UCSD-AML1 (cell line): ENCODE measurements at regions not wholly inside any gene's neighbourhood (a gene's known extent, or its start where the extent isn't known, plus 50 kb on each side); places are given as distances from the start of the nearest gene placed in this dataset.
"Not testable (repeated sequence)": the region's sequence is repeated elsewhere in the genome, so short reads cannot be mapped to it uniquely, and the experiment has no call there.

Source experiments
- DNase-seq: peaks from one replicate; lab custom pipeline; 2025; ENCODE audit not compliant: unreplicated experiment; lab: John Stamatoyannopoulos, UW

GRCh38 chr12:28059668-28060067, 87.1 kb upstream of the PTHLH start:
- no peak for DNase-seq

- DNase-seq, result no peak
These were observed 88.3 kb upstream of the PTHLH start for GRCh38 chr12:28060871-28061270.

GRCh38 chr12:28063355-28063880, 90.9 kb upstream of the PTHLH start:
- no peak for DNase-seq

- DNase-seq, result no peak
These were observed 92.8 kb upstream of the PTHLH start for GRCh38 chr12:28065374-28065773.

DNA sequence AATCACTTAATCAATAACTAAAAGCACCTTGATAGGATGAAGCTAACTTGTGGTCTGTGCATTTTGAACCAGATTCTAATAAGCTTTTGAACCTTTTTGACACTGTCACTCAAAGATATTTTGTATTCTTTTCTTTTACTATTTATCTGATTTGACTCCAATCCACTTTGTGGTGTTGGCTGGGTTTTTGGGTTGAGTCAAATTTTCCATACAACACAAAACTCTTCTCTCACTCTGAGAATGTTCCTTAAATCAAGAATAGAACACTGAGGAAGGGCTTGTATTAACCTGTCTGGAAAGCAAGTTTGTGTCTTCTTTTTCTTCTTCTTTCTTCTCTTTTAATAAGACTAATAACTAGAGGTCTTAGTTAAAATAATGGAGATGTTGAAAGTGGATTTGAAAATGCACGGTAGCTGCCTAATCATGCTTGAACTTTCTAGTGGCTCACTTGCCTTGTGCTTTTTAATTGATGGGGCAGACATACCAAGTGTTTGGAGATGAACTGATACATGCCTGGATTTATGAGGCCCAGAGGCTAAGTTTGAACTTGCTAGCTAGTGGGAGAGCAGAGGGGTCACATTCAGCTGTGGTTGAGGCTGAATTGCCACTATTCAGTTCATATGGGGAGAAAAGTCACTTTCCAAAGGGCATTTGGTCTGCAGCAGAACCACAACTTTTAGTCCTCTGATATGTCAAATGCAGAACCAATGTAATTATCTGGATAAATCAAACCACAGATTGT, 93.5 kb upstream of the PTHLH start:
- no peak for DNase-seq

DNA sequence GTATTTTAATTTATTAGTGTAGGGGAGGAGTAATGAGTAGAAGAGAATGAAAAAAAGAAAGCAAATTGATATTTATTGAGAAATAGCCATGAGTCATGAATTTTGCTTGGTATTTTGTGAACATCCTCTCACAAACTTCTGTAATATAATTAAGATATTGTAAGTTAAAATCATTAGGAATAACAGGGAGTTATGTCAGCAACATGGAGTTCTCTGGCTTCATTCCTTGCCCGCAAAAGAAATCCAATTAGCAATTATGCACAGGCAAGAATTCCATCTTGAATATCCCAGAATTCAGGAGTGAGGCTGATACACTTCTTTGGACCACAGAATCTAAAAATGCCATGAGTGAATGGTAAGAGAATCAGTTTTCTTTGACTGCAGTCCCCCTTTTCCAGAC, 94.3 kb upstream of the PTHLH start:
- DNase-seq, result no peak

DNA sequence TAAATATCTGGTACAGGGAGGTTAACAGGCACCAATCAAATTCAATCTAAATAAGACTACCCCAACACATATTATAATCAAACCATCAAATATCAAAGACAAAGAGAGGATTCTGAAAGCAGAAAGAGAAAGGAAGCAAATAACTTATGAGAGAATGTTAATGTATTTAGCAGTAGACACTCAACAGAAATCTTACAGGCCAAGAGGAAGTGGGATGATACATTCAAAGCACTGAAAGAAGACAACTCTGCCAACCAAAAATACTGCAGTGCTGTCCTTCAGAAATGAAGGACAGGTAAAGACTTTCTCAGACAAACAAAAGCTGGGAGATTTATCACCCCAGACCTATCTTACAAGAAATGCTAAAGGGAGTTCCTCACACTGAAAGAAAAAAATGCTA, 95.9 kb upstream of the PTHLH start:
- DNase-seq, result no peak

- no peak for DNase-seq
These were observed 107.0 kb upstream of the PTHLH start for GRCh38 chr12:28079539-28079938.

DNA sequence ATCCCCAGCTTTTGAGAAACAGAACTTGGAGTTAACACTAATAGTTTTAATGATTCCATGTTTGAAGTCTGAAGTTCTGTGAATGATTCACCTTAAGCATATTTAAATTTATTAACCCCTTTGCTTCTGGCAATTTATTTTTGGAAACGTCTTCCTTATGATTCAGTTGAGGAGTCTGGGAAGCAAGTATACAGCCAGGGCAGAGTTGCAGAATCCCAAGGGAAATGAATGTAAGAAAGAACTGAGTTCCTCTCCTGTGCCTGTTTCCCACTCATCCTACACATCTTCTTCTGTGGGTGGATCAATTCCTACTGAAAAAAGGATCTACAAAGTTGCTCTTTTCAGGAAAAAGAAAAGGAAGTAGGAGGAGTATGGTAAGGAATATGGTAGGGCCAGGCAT, 108.2 kb upstream of the CCDC91 start:
- no peak for DNase-seq

DNA sequence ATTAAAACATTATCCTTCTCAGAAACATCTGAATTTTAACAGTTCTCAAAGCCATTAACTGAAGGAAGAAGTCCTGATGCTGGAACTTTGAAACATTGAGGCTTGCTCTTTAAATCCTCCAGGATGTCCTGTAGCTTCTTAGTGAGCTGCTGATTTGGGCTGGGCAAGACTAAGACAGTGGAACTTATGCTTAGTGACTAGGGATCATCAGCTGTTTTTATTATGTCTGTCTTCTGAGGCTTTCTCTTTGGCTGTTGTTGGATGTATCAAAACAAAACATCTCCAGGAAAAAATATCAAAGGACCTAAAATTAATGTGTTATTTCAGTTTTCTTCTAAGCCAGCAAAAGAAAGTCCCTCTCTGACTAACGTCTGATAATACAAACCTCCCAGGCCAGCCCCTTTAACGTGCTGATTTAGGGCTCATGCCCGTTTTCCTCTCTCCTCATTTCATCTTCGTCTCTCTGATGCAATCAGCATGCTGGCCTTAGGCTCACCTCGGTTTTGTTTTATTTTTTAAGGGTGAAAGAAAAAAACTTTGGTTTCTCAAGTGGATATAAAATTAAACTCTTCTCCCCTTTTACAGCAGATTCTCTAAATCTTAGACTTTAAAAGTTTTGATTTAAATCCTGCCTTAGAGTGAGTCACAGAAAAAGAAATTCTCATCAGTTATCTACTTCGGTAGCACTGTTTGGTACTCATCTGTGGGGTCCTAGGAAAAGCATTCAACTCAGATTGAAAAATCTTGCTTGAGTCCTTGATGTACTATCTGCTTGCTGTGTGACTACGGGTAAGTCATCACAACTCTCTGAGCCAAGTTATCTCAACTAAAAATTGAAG, 106.2 kb upstream of the CCDC91 start:
- no peak for DNase-seq

GRCh38 chr12:28086521-28087155, 103.6 kb upstream of the CCDC91 start:
- no peak for DNase-seq

DNA sequence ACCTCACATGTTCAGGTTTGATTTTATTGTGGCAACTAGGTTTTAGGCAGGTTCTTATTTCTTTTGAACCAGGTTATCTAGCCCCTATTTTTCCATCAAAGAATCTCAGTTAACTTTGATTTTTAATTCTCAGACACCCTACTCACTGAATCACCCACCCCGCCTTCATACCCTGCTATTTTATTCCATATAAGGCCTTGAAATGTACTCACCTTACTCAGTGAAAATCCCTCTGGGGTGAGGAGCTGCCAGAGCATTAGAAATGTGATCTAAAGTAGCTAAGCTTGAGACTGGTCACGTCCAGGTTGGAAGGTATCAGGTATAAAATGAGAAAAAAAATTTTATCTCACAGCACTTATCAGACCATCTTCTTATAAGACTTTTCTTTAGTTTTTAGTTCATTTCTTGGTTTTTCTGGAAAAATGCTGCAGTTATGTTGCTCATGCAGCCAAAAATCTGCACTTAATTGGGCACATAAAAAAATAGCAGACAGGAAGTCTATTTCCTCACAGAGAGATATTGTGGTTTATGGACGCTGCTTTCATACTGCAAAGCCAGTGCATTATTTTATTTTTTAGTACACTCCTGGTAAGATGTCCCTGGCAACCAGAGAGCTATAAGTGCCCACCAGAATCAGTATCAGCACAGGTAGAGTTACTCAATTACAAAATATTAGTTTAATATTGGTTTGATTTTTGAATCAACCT, 101.5 kb upstream of the CCDC91 start:
- no peak for DNase-seq

GRCh38 chr12:28089338-28089737, 100.9 kb upstream of the CCDC91 start:
- no peak for DNase-seq

DNA sequence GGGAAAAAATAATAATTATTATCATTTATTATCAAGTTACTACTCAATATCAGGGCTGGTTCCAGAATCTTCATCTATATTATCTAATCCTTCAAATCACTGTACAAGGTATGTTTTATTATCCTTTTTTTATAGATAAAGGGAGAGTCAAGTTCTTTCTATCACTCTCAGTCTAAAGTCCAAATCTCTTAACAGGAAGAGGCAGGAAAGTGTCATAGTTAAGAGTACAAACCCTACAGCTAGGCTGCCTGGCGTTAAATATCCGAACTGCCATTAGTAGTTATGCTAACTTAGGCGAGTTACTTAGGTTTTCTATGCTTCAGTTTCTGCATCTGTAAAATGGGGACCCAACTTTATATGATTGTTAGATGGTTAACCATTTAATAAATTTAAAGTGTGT, 99.4 kb upstream of the CCDC91 start:
- no peak for DNase-seq

GRCh38 chr12:28092396-28092795, 97.9 kb upstream of the CCDC91 start:
- DNase-seq, result no peak

DNA sequence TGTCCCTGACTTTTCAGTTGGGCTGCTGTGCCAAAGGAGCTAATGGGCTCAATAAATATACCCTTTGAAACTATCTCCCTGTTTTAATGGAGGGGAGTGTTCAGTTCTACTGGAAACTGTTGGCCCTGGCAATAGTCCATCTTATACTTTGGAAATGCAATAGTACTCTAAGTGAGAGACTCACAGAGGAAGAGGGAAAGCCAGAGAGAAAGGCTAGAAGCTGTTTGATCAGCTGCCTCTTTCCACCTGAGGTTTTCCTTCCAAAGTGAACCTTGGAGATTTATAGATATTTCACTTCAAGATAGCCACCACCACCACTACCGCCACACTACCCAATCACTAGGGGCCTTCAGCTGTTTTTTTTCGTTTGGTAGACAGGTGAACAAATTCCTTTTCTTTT, 93.6 kb upstream of the CCDC91 start:
- DNase-seq, result no peak

- DNase-seq, result no peak
These were observed 93.0 kb upstream of the CCDC91 start for GRCh38 chr12:28097221-28097620.

- DNase-seq, result not testable (repeated sequence)
These were observed 91.0 kb upstream of the CCDC91 start for GRCh38 chr12:28099245-28099644.

- DNase-seq, result no peak
These were observed 90.4 kb upstream of the CCDC91 start for GRCh38 chr12:28099871-28100270.

DNA sequence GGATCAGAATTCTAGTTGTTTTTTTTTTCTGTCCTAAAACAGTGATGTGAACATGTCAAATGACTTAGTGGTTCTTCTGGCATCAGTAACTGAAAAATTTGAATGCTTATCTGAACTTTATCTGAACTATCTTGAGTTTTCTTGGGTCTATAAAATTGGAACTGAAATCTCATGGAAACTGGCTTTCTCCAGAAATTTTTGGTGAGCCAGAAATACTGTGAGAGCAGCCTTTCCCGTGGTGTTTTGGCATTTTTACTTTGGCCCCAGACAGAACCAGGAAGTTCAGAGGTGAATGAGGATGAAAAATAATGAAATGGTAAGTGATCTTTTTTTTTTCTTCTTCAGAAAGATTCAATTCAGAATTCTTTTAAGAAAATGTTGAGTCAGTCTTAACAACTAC, 89.5 kb upstream of the CCDC91 start:
- DNase-seq, result no peak

- no peak for DNase-seq
These were observed 85.9 kb upstream of the CCDC91 start for GRCh38 chr12:28104316-28104715.
